Keratinocyte (primary cell): ENCODE measurements at regions not wholly inside any gene's neighbourhood (a gene's known extent, or its start where the extent isn't known, plus 50 kb on each side); places are given as distances from the start of the nearest gene placed in this dataset.

ENCODE experiments used
- CTCF ChIP-seq, 3 experiments: IDR thresholded peaks in 1 of 3; conservative IDR thresholded peaks in 1 of 3; optimal IDR thresholded peaks in 1 of 3; 2 replicates in 2 of 3; 3 replicates in 1 of 3; pipeline versions ENCODE3 to v1.5.1; 2011; ENCODE audit warnings: low read length in 3 of 3, mild to moderate bottlenecking in 3 of 3, moderate library complexity in 2 of 3, control low read depth in 1 of 3, inconsistent platforms in 1 of 3; ENCODE audit not compliant: insufficient read depth in 2 of 3; ENCODE audit errors: extremely low read depth in 1 of 3
- EZH2 ChIP-seq: IDR thresholded peaks from one replicate; pipeline ENCODE4 v1.6.1; 2012; ENCODE audit warnings: inconsistent platforms, mild to moderate bottlenecking, low read length, moderate library complexity

- TF ChIP-seq EZH2 (no peak), CTCF (optimal IDR thresholded peaks at IDR 0.05 in 1 of 3, IDR thresholded peaks at IDR 0.05 in 1 of 3, conservative IDR thresholded peaks at IDR 0.05 in 1 of 3; ENCODE audit: extremely low read depth in 1 of 3, insufficient read depth in 2 of 3, low read length in 3 of 3) (no peak)
Measured at GRCh38 chr5:87827539-87827938, 414.8 kb upstream of the CCNH start.
